Neural crest cell (in vitro differentiated cells): ENCODE measurements at regions not wholly inside any gene's neighbourhood (a gene's known extent, or its start where the extent isn't known, plus 50 kb on each side); places are given as distances from the start of the nearest gene placed in this dataset.

Experiments used
- DNase-seq: peaks from one replicate; pipeline ENCODE4 v3.0.0; 2021; ENCODE audit warnings: low read depth, mixed read lengths, low spot score
- H3K27ac Mint-ChIP-seq: one replicate; pipeline ENCODE4 v1.8.0; 2021; ENCODE audit warnings: mild to moderate bottlenecking, mixed read lengths; ENCODE audit not compliant: unreplicated experiment
- H3K27me3 Mint-ChIP-seq: 2 replicates; pipeline ENCODE4 v1.8.0; 2021; ENCODE audit warnings: low read depth, mild to moderate bottlenecking, mixed read lengths
- H3K36me3 Mint-ChIP-seq: 2 replicates; pipeline ENCODE4 v1.8.0; 2021; ENCODE audit warnings: low read depth, mild to moderate bottlenecking, mixed read lengths
- H3K4me1 Mint-ChIP-seq: 2 replicates; pipeline ENCODE4 v1.8.0; 2021; ENCODE audit warnings: mixed read lengths
- H3K4me3 Mint-ChIP-seq: one replicate; pipeline ENCODE4 v1.8.0; 2021; ENCODE audit warnings: mild to moderate bottlenecking, mixed read lengths
- H3K9me3 Mint-ChIP-seq: 2 replicates; pipeline ENCODE4 v1.8.0; 2021; ENCODE audit warnings: mixed read lengths
- CTCF ChIP-seq: fragments of 200-600 bp; sonication (generic); conservative IDR thresholded peaks from 2 replicates; pipeline ENCODE4 v1.5.0; 2021; ENCODE audit warnings: antibody characterized with exemption, mild to moderate bottlenecking

GRCh38 chr15:95249524-95249923, 1018.2 kb downstream of the MCTP2 start:
- Mint-ChIP-seq H3K27ac (no peak overlapping the region), H3K9me3 (peaks cover 13% of the 10 kb centered on the region), H3K27me3 (no peaks in the 10 kb centered on the region)

GRCh38 chr15:95252404-95252803, 1021.0 kb downstream of the MCTP2 start:
- Mint-ChIP-seq H3K4me3 (no peak overlapping the region), H3K9me3 (peaks cover 13% of the 10 kb centered on the region), H3K27ac (no peak overlapping the region), H3K36me3 (no peaks in the 10 kb centered on the region), H3K27me3 (no peaks in the 10 kb centered on the region), H3K4me1 (peaks cover 4% of the 10 kb centered on the region)
- no peak for DNase-seq
- no peak for TF ChIP-seq CTCF

More at GRCh38 chr15:95249524-95249923, 1018.2 kb downstream of the MCTP2 start:
- peaks cover 4% of the 10 kb centered on the region for H3K4me1 Mint-ChIP-seq
- no peak for TF ChIP-seq CTCF
- no peaks in the 10 kb centered on the region for H3K36me3 Mint-ChIP-seq
- no peak overlapping the region for H3K4me3 Mint-ChIP-seq
- DNase-seq, result no peak

- H3K4me1 Mint-ChIP-seq, result peaks cover 10% of the 10 kb centered on the region
- H3K27me3 Mint-ChIP-seq, result no peaks in the 10 kb centered on the region
- peaks cover 6% of the 10 kb centered on the region for H3K9me3 Mint-ChIP-seq
- DNase-seq, result no peak
- no peak for TF ChIP-seq CTCF
- H3K4me3 Mint-ChIP-seq, result no peak overlapping the region
- no peak overlapping the region for H3K27ac Mint-ChIP-seq
- H3K36me3 Mint-ChIP-seq, result no peaks in the 10 kb centered on the region
Observed at GRCh38 chr15:95254263-95254662, 1022.9 kb downstream of the MCTP2 start.

- Mint-ChIP-seq H3K9me3 (no peaks in the 10 kb centered on the region), H3K4me3 (no peak overlapping the region), H3K36me3 (no peaks in the 10 kb centered on the region), H3K27ac (peak overlapping the region; percentile 1), H3K4me1 (peaks cover 49% of the 10 kb centered on the region), H3K27me3 (no peaks in the 10 kb centered on the region)
- DNase-seq, result peak; percentile 64
- TF ChIP-seq CTCF, result peak; percentile 86
Observed at GRCh38 chr15:95259513-95259912, 1028.2 kb downstream of the MCTP2 start.

GRCh38 chr15:95259965-95260364, 1028.6 kb downstream of the MCTP2 start:
- peak; percentile 3 for DNase-seq
- H3K27me3 Mint-ChIP-seq, result no peaks in the 10 kb centered on the region
- no peak for TF ChIP-seq CTCF
- no peak overlapping the region for H3K27ac Mint-ChIP-seq
- H3K9me3 Mint-ChIP-seq, result no peaks in the 10 kb centered on the region
- no peak overlapping the region for H3K4me3 Mint-ChIP-seq
- no peaks in the 10 kb centered on the region for H3K36me3 Mint-ChIP-seq
- H3K4me1 Mint-ChIP-seq, result peaks cover 54% of the 10 kb centered on the region

GRCh38 chr15:95260856-95261255, 1029.5 kb downstream of the MCTP2 start:
- no peaks in the 10 kb centered on the region for H3K9me3 Mint-ChIP-seq
- no peaks in the 10 kb centered on the region for H3K27me3 Mint-ChIP-seq
- TF ChIP-seq CTCF, result no peak
- no peak overlapping the region for H3K4me3 Mint-ChIP-seq
- no peak for DNase-seq
- no peak overlapping the region for H3K27ac Mint-ChIP-seq
- H3K36me3 Mint-ChIP-seq, result no peaks in the 10 kb centered on the region
- peaks cover 56% of the 10 kb centered on the region for H3K4me1 Mint-ChIP-seq
